ENCODE measurements at regions not wholly inside any gene's neighbourhood (a gene's known extent, or its start where the extent isn't known, plus 50 kb on each side); places are given as distances from the start of the nearest gene placed in this dataset.

DNA sequence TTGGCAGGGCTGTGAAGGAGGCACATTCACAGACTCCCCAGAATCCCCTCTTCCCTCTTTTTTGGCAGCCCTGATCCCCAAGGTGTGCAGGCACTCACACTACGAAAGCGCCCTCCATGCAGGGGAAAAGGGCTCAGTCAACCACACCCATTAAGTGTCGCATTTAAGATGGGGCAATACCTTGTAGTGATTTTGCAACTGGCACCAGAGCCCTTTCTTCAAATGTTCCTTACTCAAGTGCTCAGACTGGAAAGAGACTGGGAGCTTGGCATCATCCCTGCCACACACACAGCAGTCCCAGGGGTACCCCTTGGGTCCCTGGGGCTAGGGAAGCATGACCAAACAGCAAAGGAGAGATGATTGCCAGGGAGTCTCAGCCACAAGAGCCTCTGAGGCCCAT is 190.1 kb downstream of the HAUS1 start:
- no peak overlapping the region for H3K4me3 ChIP-seq (ENCODE audit: low read depth, low read length)
- TF ChIP-seq MYC (IDR thresholded peaks at IDR 0.05; ENCODE audit: low read depth, low read length) (no peak), CTCF (IDR thresholded peaks at IDR 0.05; ENCODE audit: low read depth, low read length) (no peak), MAX (IDR thresholded peaks at IDR 0.05; ENCODE audit: low read depth, low read length) (no peak), POLR2A (IDR thresholded peaks at IDR 0.05; ENCODE audit: extremely low read depth, insufficient read length) (no peak)
- peak; percentile 20 for DNase-seq (ENCODE audit: low read depth)

DNA sequence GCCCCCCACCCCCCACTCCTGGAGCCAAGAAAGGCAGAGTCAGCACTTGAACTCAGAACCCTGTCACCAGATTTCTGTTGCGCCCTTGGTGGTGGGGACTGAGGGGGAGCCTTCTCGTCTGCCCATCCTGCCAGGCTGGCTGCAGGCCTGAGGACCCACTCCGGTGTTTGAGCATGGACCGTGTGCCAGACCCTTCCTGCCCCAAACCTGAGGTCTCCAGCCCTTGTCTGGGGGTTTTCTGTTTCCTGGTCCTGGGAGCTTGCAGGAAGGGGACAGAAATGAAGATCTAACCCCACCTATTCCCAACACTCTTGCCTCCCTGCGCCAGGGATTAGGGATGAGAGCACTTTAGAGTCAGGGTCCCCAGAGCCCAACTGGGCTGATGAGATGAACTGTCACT is 190.6 kb downstream of the HAUS1 start:
- TF ChIP-seq POLR2A (IDR thresholded peaks at IDR 0.05; ENCODE audit: extremely low read depth, insufficient read length) (no peak), CTCF (IDR thresholded peaks at IDR 0.05; ENCODE audit: low read depth, low read length) (no peak), MAX (IDR thresholded peaks at IDR 0.05; ENCODE audit: low read depth, low read length) (no peak), MYC (IDR thresholded peaks at IDR 0.05; ENCODE audit: low read depth, low read length) (no peak)
- H3K4me3 ChIP-seq (ENCODE audit: low read depth, low read length) = no peak overlapping the region
- DNase-seq (ENCODE audit: low read depth) = no peak

- DNase-seq (ENCODE audit: low read depth) = no peak
- TF ChIP-seq MAX (IDR thresholded peaks at IDR 0.05; ENCODE audit: low read depth, low read length) (no peak), POLR2A (IDR thresholded peaks at IDR 0.05; ENCODE audit: extremely low read depth, insufficient read length) (no peak), CTCF (IDR thresholded peaks at IDR 0.05; ENCODE audit: low read depth, low read length) (no peak), MYC (IDR thresholded peaks at IDR 0.05; ENCODE audit: low read depth, low read length) (no peak)
- no peak overlapping the region for H3K4me3 ChIP-seq (ENCODE audit: low read depth, low read length)
Observed at GRCh38 chr18:46295416-46295815, 191.2 kb downstream of the HAUS1 start.

- TF ChIP-seq CTCF (IDR thresholded peaks at IDR 0.05; ENCODE audit: low read depth, low read length) = no peak
- TF ChIP-seq MAX (IDR thresholded peaks at IDR 0.05; ENCODE audit: low read depth, low read length) = no peak
- TF ChIP-seq MYC (IDR thresholded peaks at IDR 0.05; ENCODE audit: low read depth, low read length) = no peak
- TF ChIP-seq POLR2A (IDR thresholded peaks at IDR 0.05; ENCODE audit: extremely low read depth, insufficient read length) = no peak
Observed at GRCh38 chr18:46296656-46297055, 192.5 kb downstream of the HAUS1 start.

GRCh38 chr18:46297124-46297523 is 192.9 kb downstream of the HAUS1 start:
- TF ChIP-seq MYC (IDR thresholded peaks at IDR 0.05; ENCODE audit: low read depth, low read length) (no peak), MAX (IDR thresholded peaks at IDR 0.05; ENCODE audit: low read depth, low read length) (no peak), CTCF (IDR thresholded peaks at IDR 0.05; ENCODE audit: low read depth, low read length) (no peak), POLR2A (IDR thresholded peaks at IDR 0.05; ENCODE audit: extremely low read depth, insufficient read length) (no peak)
- DNase-seq (ENCODE audit: low read depth) = no peak
- no peak overlapping the region for H3K4me3 ChIP-seq (ENCODE audit: low read depth, low read length)

More at GRCh38 chr18:46296656-46297055, 192.5 kb downstream of the HAUS1 start:
- H3K4me3 ChIP-seq (ENCODE audit: low read depth, low read length) = no peak overlapping the region
- DNase-seq (ENCODE audit: low read depth) = no peak

DNA sequence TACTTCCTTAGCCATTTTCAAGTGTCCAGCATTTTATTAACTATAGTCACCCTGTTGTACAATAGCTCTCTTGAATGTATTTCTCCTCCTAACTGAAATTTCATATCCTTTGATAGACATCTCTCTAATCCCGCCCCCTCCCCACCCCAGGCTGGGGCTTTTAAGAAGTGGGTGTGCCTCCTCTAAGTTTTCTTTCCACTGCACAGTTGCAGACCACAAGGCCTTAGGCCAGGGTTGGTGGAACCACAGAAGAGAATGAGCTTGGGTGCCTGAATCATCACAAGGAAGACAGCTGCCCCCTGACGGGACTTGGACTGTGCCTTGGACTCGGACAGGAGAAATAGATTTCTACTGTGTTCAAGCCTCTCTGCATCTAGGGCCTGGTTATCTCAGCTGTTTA is 193.4 kb downstream of the HAUS1 start:
- DNase-seq (ENCODE audit: low read depth) = peak; percentile 62
- no peak overlapping the region for H3K4me3 ChIP-seq (ENCODE audit: low read depth, low read length)
- 0 out of 2 replicates have a peak, but pooled peaks have one; percentile 20 for TF ChIP-seq MYC (IDR thresholded peaks at IDR 0.05; ENCODE audit: low read depth, low read length)
- TF ChIP-seq CTCF (IDR thresholded peaks at IDR 0.05; ENCODE audit: low read depth, low read length) = no peak
- no peak for TF ChIP-seq POLR2A (IDR thresholded peaks at IDR 0.05; ENCODE audit: extremely low read depth, insufficient read length)
- no peak for TF ChIP-seq MAX (IDR thresholded peaks at IDR 0.05; ENCODE audit: low read depth, low read length)
